ENCODE measurements at regions not wholly inside any gene's neighbourhood (a gene's known extent, or its start where the extent isn't known, plus 50 kb on each side); places are given as distances from the start of the nearest gene placed in this dataset.

GRCh38 chr12:93297032-93297431 is 80.7 kb upstream of the NUDT4 start:
- Histone ChIP-seq H3K9me3 (ENCODE audit: low read length) (no peaks in the 10 kb centered on the region), H4K20me1 (ENCODE audit: insufficient read depth) (no peaks in the 10 kb centered on the region), H3K36me3 (ENCODE audit: insufficient read depth, low read length) (no peaks in the 10 kb centered on the region), H3K27ac (ENCODE audit: low read length) (no peak overlapping the region), H3K9me2 (ENCODE audit: insufficient read depth, low read length) (no peaks in the 10 kb centered on the region), H3K27me3 (ENCODE audit: insufficient read depth, low read depth, low read length) (no peaks in the 10 kb centered on the region), H3K4me2 (ENCODE audit: low read length) (no peak overlapping the region), H3K4me3 (ENCODE audit: low read length) (no peak overlapping the region), H3K79me2 (replicated peaks; ENCODE audit: insufficient read depth, low read length) (no peaks in the 10 kb centered on the region), H3K9ac (ENCODE audit: low read length) (no peak overlapping the region), H2AFZ (ENCODE audit: low read depth, low read length) (no peak overlapping the region), H3F3A (ENCODE audit: insufficient read depth, low read length, poor library complexity, severe bottlenecking) (no peaks in the 10 kb centered on the region)
- TF ChIP-seq EP300 (conservative IDR thresholded peaks at IDR 0.05; ENCODE audit: poor library complexity, severe bottlenecking) (no peak), POLR2AphosphoS5 (IDR thresholded peaks at IDR 0.05) (no peak), EZH2 (IDR thresholded peaks at IDR 0.05; ENCODE audit: borderline replicate concordance, insufficient read depth, low read length, poor library complexity, severe bottlenecking) (no peak), TAF1 (IDR thresholded peaks at IDR 0.05; ENCODE audit: low read depth) (no peak), RAD21 (conservative IDR thresholded peaks at IDR 0.05) (no peak), SMC3 (conservative IDR thresholded peaks at IDR 0.05; ENCODE audit: poor library complexity) (no peak), MXI1 (conservative IDR thresholded peaks at IDR 0.05; ENCODE audit: poor library complexity, severe bottlenecking) (no peak)
- TF ChIP-seq, protein P1, sequence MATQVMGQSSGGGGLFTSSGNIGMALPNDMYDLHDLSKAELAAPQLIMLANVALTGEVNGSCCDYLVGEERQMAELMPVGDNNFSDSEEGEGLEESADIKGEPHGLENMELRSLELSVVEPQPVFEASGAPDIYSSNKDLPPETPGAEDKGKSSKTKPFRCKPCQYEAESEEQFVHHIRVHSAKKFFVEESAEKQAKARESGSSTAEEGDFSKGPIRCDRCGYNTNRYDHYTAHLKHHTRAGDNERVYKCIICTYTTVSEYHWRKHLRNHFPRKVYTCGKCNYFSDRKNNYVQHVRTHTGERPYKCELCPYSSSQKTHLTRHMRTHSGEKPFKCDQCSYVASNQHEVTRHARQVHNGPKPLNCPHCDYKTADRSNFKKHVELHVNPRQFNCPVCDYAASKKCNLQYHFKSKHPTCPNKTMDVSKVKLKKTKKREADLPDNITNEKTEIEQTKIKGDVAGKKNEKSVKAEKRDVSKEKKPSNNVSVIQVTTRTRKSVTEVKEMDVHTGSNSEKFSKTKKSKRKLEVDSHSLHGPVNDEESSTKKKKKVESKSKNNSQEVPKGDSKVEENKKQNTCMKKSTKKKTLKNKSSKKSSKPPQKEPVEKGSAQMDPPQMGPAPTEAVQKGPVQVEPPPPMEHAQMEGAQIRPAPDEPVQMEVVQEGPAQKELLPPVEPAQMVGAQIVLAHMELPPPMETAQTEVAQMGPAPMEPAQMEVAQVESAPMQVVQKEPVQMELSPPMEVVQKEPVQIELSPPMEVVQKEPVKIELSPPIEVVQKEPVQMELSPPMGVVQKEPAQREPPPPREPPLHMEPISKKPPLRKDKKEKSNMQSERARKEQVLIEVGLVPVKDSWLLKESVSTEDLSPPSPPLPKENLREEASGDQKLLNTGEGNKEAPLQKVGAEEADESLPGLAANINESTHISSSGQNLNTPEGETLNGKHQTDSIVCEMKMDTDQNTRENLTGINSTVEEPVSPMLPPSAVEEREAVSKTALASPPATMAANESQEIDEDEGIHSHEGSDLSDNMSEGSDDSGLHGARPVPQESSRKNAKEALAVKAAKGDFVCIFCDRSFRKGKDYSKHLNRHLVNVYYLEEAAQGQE (IDR thresholded peaks at IDR 0.05; ENCODE audit: borderline replicate concordance) = no peak
- TF ChIP-seq, protein P2, sequence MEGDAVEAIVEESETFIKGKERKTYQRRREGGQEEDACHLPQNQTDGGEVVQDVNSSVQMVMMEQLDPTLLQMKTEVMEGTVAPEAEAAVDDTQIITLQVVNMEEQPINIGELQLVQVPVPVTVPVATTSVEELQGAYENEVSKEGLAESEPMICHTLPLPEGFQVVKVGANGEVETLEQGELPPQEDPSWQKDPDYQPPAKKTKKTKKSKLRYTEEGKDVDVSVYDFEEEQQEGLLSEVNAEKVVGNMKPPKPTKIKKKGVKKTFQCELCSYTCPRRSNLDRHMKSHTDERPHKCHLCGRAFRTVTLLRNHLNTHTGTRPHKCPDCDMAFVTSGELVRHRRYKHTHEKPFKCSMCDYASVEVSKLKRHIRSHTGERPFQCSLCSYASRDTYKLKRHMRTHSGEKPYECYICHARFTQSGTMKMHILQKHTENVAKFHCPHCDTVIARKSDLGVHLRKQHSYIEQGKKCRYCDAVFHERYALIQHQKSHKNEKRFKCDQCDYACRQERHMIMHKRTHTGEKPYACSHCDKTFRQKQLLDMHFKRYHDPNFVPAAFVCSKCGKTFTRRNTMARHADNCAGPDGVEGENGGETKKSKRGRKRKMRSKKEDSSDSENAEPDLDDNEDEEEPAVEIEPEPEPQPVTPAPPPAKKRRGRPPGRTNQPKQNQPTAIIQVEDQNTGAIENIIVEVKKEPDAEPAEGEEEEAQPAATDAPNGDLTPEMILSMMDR (IDR thresholded peaks at IDR 0.05; ENCODE audit: poor library complexity, severe bottlenecking) = no peak

- no peaks in the 10 kb centered on the region for H3K9me3 ChIP-seq (ENCODE audit: low read length)
- H2AFZ ChIP-seq (ENCODE audit: low read depth, low read length) = no peak overlapping the region
- TF ChIP-seq EP300 (conservative IDR thresholded peaks at IDR 0.05; ENCODE audit: poor library complexity, severe bottlenecking) (no peak), MXI1 (conservative IDR thresholded peaks at IDR 0.05; ENCODE audit: poor library complexity, severe bottlenecking) (no peak), EZH2 (IDR thresholded peaks at IDR 0.05; ENCODE audit: borderline replicate concordance, insufficient read depth, low read length, poor library complexity, severe bottlenecking) (no peak), POLR2AphosphoS5 (IDR thresholded peaks at IDR 0.05) (no peak), TAF1 (IDR thresholded peaks at IDR 0.05; ENCODE audit: low read depth) (no peak), SMC3 (conservative IDR thresholded peaks at IDR 0.05; ENCODE audit: poor library complexity) (no peak), RAD21 (conservative IDR thresholded peaks at IDR 0.05) (no peak)
- TF ChIP-seq, protein P2 (IDR thresholded peaks at IDR 0.05; ENCODE audit: poor library complexity, severe bottlenecking) = no peak
- TF ChIP-seq, protein P1 (IDR thresholded peaks at IDR 0.05; ENCODE audit: borderline replicate concordance) = no peak
- no peaks in the 10 kb centered on the region for H3K79me2 ChIP-seq (replicated peaks; ENCODE audit: insufficient read depth, low read length)
- no peak overlapping the region for H3K27ac ChIP-seq (ENCODE audit: low read length)
- H4K20me1 ChIP-seq (ENCODE audit: insufficient read depth) = no peaks in the 10 kb centered on the region
- H3K9ac ChIP-seq (ENCODE audit: low read length) = no peak overlapping the region
- H3K4me2 ChIP-seq (ENCODE audit: low read length) = no peak overlapping the region
- no peaks in the 10 kb centered on the region for H3K27me3 ChIP-seq (ENCODE audit: insufficient read depth, low read depth, low read length)
- H3K9me2 ChIP-seq (ENCODE audit: insufficient read depth, low read length) = no peaks in the 10 kb centered on the region
- H3K4me3 ChIP-seq (ENCODE audit: low read length) = no peak overlapping the region
- H3K36me3 ChIP-seq (ENCODE audit: insufficient read depth, low read length) = no peaks in the 10 kb centered on the region
- H3F3A ChIP-seq (ENCODE audit: insufficient read depth, low read length, poor library complexity, severe bottlenecking) = no peaks in the 10 kb centered on the region
Measured at GRCh38 chr12:93297536-93297935, 80.2 kb upstream of the NUDT4 start.

Measured in neural cell (in vitro differentiated cells).